Aorta (tissue), 5 donors: ENCODE measurements at regions not wholly inside any gene's neighbourhood (a gene's known extent, or its start where the extent isn't known, plus 50 kb on each side); places are given as distances from the start of the nearest gene placed in this dataset.

Experiments used
- ATAC-seq: fragments of 200-7000 bp; cut with Tn5 transposase; one replicate; pipeline ENCODE4 v1.9.1; 2022; ENCODE audit warnings: moderate library complexity; ENCODE audit not compliant: low FRiP score
- DNase-seq, 2 donors: peaks; one replicate each; pipeline ENCODE4 v3.0.0-alpha.2; 2020
- H3K27ac ChIP-seq, 2 donors: one replicate each; pipeline ENCODE4 v1.5.1; 2013; ENCODE audit warnings: low read length in 2 of 2, mild to moderate bottlenecking in 2 of 2, moderate library complexity in 2 of 2, control low read depth in 1 of 2, inconsistent platforms in 1 of 2, low read depth in 1 of 2
- H3K27me3 ChIP-seq, 2 donors: one replicate each; pipeline ENCODE4 v1.6.1; 2013; ENCODE audit warnings: control low read depth in 1 of 2, low read length in 1 of 2, mild to moderate bottlenecking in 1 of 2, moderate library complexity in 1 of 2; ENCODE audit not compliant: insufficient read depth in 2 of 2, control insufficient read depth in 1 of 2
- H3K36me3 ChIP-seq, 2 donors: one replicate each; pipeline ENCODE4 v1.6.1; 2013; ENCODE audit warnings: control low read depth in 1 of 2, low read length in 1 of 2, mild to moderate bottlenecking in 1 of 2; ENCODE audit not compliant: insufficient read depth in 2 of 2, control insufficient read depth in 1 of 2
- H3K4me1 ChIP-seq, 2 donors: one replicate each; pipeline ENCODE4 v1.6.1; 2013; ENCODE audit warnings: low read length in 2 of 2, control low read depth in 1 of 2, mild to moderate bottlenecking in 1 of 2, moderate library complexity in 1 of 2; ENCODE audit not compliant: insufficient read depth in 2 of 2, control insufficient read depth in 1 of 2
- H3K4me3 ChIP-seq, 2 donors: one replicate each; pipeline ENCODE4 v1.5.1; 2013; ENCODE audit warnings: low read length in 2 of 2, control low read depth in 1 of 2, mild to moderate bottlenecking in 1 of 2
- H3K9me3 ChIP-seq: one replicate; pipeline ENCODE4 v1.6.1; 2013; ENCODE audit warnings: mild to moderate bottlenecking, low read length; ENCODE audit not compliant: control insufficient read depth
- WGBS, 2 donors: extraction: QIAGEN DNeasy Blood & Tissue Kit; methylation state at CpG; one replicate each; pipeline ENCODE4 v1.1.7; 2013; 5-methylcytosine and 5-hydroxymethylcytosine counted together
- intact Hi-C, 2 donors: fragments of 100-400 bp; cut with DNase I; formaldehyde crosslinking; loops; one replicate each; pipeline versions ENCODE4 v1.14.2 to v1.15.0; 2022
- donor health status: healthy with polysubstance abuse.
- donor health status: Bipolar disorder and iron deficiency.
- donor health status: DM: no; HTN: no; CAD: no.
- donor health status: DM: no; HTN: no; CAD: no.
- donor health status: DM: yes; HTN: yes; CAD: no.

DNA sequence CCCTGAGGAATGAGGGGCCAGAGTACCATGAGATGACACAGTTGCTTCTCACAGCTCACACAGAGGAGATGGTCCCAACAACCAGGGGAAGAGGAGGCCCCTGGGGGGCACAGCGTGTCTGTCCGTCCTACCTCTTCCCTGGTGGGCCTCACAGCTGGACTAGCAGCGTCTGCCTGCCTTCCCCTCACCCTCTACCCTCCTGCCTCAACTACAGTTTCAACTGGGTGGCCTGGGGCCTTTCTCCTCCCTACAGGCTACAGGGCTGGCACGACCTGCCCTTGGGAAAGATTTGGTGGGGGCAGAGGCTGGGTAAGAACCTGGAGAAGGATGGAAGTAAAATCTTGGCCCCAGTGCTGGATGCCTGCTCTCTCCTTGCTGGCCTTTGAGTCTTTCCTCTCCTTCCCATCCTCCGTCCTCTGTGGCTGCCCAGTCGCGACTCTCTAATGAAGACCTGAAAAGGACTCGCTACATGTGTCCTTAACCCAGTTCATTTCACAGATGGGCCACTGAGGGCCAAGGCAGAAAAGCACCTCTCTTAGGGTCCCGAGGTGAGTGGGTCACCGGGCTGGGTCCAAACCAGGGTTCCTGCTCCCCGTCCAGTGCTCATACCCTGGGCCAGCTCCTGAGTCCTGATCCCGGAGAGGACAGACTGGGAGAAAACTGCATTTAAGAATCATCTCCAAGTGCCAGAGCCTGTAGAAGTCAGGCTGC lies 232.5 kb downstream of the BCL11B start:
- WGBS, 2 donors: 88 to 92% methylated on average over 12 of the region's 12 CpGs
- Histone ChIP-seq H3K27ac (no peak overlapping the region), H3K27me3 (no peaks in the 10 kb centered on the region), H3K9me3 (no peaks in the 10 kb centered on the region), H3K4me1 (peaks cover 0 to 2% of the 10 kb centered on the region in 2 donors), H3K4me3 (no peak overlapping the region), H3K36me3 (no peaks in the 10 kb centered on the region)
- DNase-seq (no peak), ATAC-seq (no peak)
- intact Hi-C loops: loop anchor here in 1 of 2 donors (5.0 to 10.0 kb wide), 3 partner anchors 112 to 565 kb away; partner anchors contain the start of gene CCDC85C

DNA sequence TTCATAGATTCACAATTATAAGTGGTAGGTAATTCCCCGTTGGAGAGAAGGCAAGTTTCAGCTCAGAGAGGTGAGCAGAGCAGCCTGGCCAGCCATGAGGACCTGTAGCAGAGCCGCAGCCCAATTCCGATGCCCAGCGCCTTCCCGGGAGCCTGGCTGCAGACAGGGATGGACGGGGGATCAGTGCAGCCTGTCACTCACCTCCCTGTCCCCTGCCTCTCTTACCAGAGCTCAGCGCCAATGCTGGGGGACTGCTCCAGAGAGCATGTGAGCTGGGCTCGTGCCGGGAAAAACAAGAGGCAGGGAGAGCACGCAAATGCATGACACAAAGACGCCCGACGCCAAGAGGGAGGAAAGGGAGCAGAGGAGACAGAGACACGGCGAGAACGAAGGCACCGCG lies 231.9 kb downstream of the BCL11B start:
- H3K36me3 ChIP-seq: no peaks in the 10 kb centered on the region
- H3K4me1 ChIP-seq: peaks cover 0 to 2% of the 10 kb centered on the region in 2 donors
- no peaks in the 10 kb centered on the region for H3K27me3 ChIP-seq
- intact Hi-C loops: no loop called here
- no peak for ATAC-seq
- WGBS, 2 donors: 48 to 52% methylated on average over 18 of the region's 18 CpGs
- DNase-seq: no peak
- H3K4me3 ChIP-seq: no peak overlapping the region
- H3K9me3 ChIP-seq: no peaks in the 10 kb centered on the region
- no peak overlapping the region for H3K27ac ChIP-seq

DNA sequence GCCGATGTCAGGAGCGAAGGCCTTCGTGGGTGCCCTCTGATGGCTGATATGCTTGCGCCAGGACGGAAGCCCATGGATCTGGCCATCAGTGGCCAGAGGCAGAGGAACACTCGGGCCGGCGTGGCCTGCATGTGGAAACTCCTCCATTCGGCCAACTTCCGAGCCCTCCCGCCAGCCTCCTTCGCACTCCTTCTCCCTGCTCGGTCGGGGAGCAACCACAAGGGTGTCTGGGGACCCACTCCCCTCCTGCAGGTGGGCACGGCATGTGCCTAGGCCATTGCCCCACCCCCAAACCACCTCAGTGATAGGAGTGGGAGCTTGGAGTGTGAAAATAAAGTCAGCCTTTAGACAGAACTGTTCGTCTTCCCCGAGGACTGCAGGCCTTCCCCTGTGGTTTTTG lies 231.3 kb downstream of the BCL11B start:
- WGBS, 2 donors: 90 to 92% methylated on average over 17 of the region's 17 CpGs
- Histone ChIP-seq H3K27ac (no peak overlapping the region), H3K4me1 (peaks cover 0 to 2% of the 10 kb centered on the region in 2 donors), H3K9me3 (no peaks in the 10 kb centered on the region), H3K27me3 (no peaks in the 10 kb centered on the region), H3K36me3 (no peaks in the 10 kb centered on the region), H3K4me3 (no peak overlapping the region)
- intact Hi-C loops: no loop called here
- ATAC-seq (no peak), DNase-seq (peak in 1 of 2 donors; percentile 29)

DNA sequence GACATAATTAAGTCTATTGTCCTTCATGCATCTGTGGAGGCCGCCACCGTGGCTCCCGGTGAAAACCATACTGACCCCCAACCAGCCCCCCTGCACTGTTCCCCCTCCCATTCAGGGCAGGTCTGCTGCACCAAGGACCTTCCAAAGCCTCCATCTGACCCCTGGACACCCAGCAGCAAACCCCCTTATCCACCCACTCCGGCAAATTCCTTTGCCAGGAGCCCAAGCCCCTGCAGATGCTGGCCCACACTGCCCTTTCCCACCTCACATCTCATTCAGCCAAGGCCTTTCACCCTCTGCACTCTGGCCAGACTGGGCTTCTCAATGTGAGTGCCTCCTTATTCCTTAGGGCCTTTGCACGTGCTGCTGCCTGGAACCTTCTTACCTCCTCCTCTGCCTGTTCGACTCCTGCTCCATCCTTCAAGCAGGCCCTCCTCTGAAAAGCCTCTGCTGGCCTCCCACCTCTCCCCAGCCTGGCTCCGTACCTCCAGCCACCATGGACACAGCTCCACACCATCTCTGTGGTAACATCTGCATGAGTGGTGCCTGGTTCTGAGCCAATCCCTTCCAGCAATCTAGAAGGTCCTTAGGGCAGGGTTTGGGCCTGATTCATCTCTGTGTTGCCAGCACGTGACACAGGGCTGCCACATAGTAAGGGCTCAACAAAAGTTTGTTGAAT lies 230.7 kb downstream of the BCL11B start:
- no peak for ATAC-seq
- WGBS, 2 donors: 91 to 92% methylated on average over 8 of the region's 8 CpGs
- no peak for DNase-seq
- no peaks in the 10 kb centered on the region for H3K9me3 ChIP-seq
- no peak overlapping the region for H3K4me3 ChIP-seq
- intact Hi-C loops: no loop called here
- no peak overlapping the region for H3K27ac ChIP-seq
- H3K36me3 ChIP-seq: no peaks in the 10 kb centered on the region
- H3K27me3 ChIP-seq: no peaks in the 10 kb centered on the region
- H3K4me1 ChIP-seq: peaks cover 0 to 2% of the 10 kb centered on the region in 2 donors

DNA sequence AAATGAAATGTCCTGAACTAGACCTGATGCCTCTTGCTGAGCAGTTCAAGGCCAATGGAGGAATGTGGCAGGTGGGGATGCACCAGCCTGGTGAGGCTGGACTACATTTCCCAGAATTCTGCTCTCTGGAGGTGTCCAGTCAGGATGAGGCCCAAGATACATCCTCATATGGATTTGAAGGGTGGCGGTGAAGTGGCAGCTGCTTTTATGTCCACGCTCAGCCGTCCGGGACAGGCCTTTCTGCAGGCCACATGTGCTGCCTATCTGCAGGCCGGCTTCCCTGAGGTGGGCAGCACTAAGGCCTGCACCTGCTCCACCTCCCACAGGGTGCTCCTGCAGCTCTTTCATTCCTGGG lies 230.2 kb downstream of the BCL11B start:
- H3K9me3 ChIP-seq: no peaks in the 10 kb centered on the region
- no peaks in the 10 kb centered on the region for H3K36me3 ChIP-seq
- intact Hi-C loops: no loop called here
- H3K4me1 ChIP-seq: no peaks in the 10 kb centered on the region
- WGBS, 2 donors: 98% methylated on average over 4 to 5 of the region's 5 CpGs
- H3K27ac ChIP-seq: no peak overlapping the region
- H3K4me3 ChIP-seq: no peak overlapping the region
- DNase-seq (peak in 1 of 2 donors; percentile 44), ATAC-seq (no peak)
- H3K27me3 ChIP-seq: no peaks in the 10 kb centered on the region

DNA sequence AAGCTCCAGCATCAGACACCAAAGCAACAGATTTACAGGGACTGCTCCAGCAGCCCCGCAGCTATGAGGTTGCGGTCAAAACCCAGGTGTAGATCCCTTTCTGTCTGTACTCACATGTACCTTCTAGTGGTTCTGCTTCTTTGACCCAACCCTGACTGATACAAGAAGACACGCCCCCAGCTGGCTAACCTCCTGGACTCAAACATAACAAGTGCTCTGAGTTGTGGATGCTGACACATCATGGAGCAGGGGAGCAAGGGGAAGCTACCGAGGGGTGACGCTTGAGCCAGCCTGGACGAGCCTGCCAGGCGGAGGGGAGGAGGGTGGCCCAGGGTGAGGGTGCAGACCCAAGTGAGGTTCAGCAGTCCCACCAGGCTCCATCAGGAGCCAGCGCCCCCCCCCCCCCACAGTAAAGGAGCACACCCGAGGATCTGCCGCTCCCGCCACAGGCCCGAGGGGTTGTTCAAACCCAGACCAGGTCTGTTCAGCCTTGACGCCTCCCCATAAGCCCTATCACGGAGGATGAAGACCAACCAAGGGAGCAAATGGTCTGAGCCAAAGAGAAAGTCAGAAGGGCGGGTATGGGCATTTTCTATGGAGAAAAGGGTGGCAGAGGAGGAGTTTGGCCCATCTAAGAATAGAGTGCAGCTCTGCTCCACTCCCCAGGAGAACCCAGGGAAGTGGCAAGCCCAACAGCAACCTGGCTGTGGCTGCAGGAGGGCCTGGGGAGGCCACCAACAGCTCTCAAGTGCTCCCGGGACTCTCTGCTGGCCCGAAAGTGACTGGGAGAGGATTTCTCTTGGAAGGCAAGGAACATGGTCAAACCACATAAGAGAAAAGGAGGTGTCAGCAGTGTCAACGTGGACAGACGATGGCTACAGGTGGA lies 229.4 kb downstream of the BCL11B start:
- DNase-seq (peak in 1 of 2 donors; percentile 30), ATAC-seq (no peak)
- H3K4me3 ChIP-seq: no peak overlapping the region
- no peaks in the 10 kb centered on the region for H3K36me3 ChIP-seq
- H3K27me3 ChIP-seq: no peaks in the 10 kb centered on the region
- WGBS, 2 donors: 71 to 83% methylated on average over 16 to 19 of the region's 19 CpGs
- H3K4me1 ChIP-seq: no peaks in the 10 kb centered on the region
- no peak overlapping the region for H3K27ac ChIP-seq
- intact Hi-C loops: no loop called here
- H3K9me3 ChIP-seq: no peaks in the 10 kb centered on the region

DNA sequence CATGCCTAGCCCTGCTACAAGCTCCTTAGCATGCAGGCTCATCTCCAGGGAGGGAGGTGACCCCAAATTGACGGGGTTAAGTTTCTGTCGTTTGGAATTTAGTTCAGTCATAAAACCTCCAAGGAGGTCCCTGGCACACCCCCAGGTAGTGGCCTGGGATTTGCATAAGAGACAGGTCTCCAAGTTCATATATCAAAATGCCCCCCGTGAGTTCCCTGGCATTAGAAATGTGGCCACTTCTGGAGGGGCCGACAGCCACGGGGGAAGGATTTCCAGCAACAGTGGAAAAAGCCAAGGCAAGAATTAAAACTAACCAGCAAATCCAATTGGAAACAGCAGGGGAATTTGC lies 228.8 kb downstream of the BCL11B start:
- no peaks in the 10 kb centered on the region for H3K4me1 ChIP-seq
- no peak overlapping the region for H3K27ac ChIP-seq
- DNase-seq: no peak
- no peak for ATAC-seq
- 20 to 32% methylated on average over 5 of the region's 5 CpGs for WGBS, 2 donors
- H3K36me3 ChIP-seq: no peaks in the 10 kb centered on the region
- H3K9me3 ChIP-seq: no peaks in the 10 kb centered on the region
- H3K27me3 ChIP-seq: no peaks in the 10 kb centered on the region
- intact Hi-C loops: no loop called here
- no peak overlapping the region for H3K4me3 ChIP-seq

DNA sequence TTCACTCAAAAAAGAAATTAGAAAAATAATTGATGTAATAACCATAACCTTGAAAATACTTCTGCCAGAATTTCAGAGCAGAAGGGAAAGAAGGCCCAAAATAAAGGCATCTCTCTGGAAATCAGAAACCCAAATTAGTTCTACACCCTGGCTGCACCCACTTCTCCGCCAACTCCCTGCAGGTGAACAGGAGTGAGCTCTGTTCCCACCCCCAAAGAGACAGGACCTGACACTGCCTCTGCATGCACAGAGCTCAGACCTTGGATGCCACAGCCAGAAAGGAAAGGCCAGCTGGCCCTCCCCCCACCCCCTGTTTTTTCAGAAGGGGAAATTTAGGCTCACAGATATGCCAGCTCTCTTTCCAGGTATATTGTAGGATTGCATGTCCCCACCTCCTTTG lies 228.2 kb downstream of the BCL11B start:
- Histone ChIP-seq H3K4me1 (no peaks in the 10 kb centered on the region), H3K4me3 (no peak overlapping the region), H3K27ac (no peak overlapping the region), H3K27me3 (no peaks in the 10 kb centered on the region), H3K36me3 (no peaks in the 10 kb centered on the region), H3K9me3 (no peaks in the 10 kb centered on the region)
- WGBS, 2 donors: 58 to 67% methylated on average over 1 of the region's 1 CpG
- no peak for DNase-seq
- ATAC-seq: no peak
- intact Hi-C loops: no loop called here
